GM23248 (cell line): ENCODE measurements at regions not wholly inside any gene's neighbourhood (a gene's known extent, or its start where the extent isn't known, plus 50 kb on each side); places are given as distances from the start of the nearest gene placed in this dataset.

Source experiments
- EZH2 ChIP-seq: fragments of 200-600 bp; sonication (generic); IDR thresholded peaks from 2 replicates; pipeline ENCODE4 v1.6.1; 2018; ENCODE audit warnings: antibody characterized with exemption, mild to moderate bottlenecking; ENCODE audit not compliant: insufficient read depth, poor library complexity, severe bottlenecking
- EZH2phosphoT487 ChIP-seq: fragments of 200-600 bp; sonication (generic); IDR thresholded peaks from 2 replicates; pipeline ENCODE4 v1.6.1; 2018; ENCODE audit warnings: antibody characterized with exemption, moderate library complexity, mild to moderate bottlenecking, low read depth; ENCODE audit not compliant: insufficient read depth

DNA sequence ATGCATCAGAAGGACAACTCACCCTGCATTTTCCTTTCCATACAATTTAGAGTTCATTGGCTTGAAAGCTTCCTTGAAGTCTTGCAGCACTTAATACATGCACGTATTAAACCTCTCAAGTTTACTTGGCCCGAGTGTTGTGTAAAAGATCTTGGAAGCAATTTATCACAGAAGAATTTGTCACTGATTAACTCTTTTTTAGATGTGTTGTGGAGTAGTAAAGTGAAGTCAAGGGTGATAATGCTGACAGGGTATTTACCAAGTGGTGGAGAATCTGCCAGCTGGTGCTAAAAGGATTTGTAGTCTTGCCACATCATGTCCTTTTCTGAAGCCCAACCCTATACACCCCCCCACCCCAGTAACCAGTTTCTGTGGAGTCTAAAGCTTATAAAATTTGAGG is 421.0 kb upstream of the MIR17HG start:
- no peak for TF ChIP-seq EZH2
- no peak for TF ChIP-seq EZH2phosphoT487
